ENCODE measurements at regions not wholly inside any gene's neighbourhood (a gene's known extent, or its start where the extent isn't known, plus 50 kb on each side); places are given as distances from the start of the nearest gene placed in this dataset.

- DNase-seq (ENCODE audit: low read depth, low spot score) (no peak), FAIRE-seq (no peak)
- no peak overlapping the region for H3K4me3 ChIP-seq (replicated peaks in 1 of 3; ENCODE audit: insufficient read depth in 1 of 3, low read depth in 1 of 3, low read length in 3 of 3)
- BruUV-seq (replicated peaks) = no TSS peak
- H3K9me1 ChIP-seq (replicated peaks; ENCODE audit: control insufficient read depth, extremely low read depth, insufficient read depth, low read length) = no peaks in the 10 kb centered on the region
- H3K9me3 ChIP-seq (replicated peaks; ENCODE audit: control insufficient read depth, insufficient read depth, low read length) = no peaks in the 10 kb centered on the region
- TF ChIP-seq POLR2AphosphoS5 (IDR thresholded peaks at IDR 0.05; ENCODE audit: insufficient read depth, low read depth, low read length) (no peak), JUN (IDR thresholded peaks at IDR 0.05; ENCODE audit: borderline replicate concordance, insufficient read depth, insufficient read length, low read depth) (no peak), POLR2A (IDR thresholded peaks at IDR 0.05; ENCODE audit: low read depth, low read length) (no peak), MAX (IDR thresholded peaks at IDR 0.05; ENCODE audit: insufficient read depth, insufficient read length) (no peak), FOS (IDR thresholded peaks at IDR 0.05; ENCODE audit: borderline replicate concordance, insufficient read depth, low read length) (no peak), MYC (IDR thresholded peaks at IDR 0.05; ENCODE audit: low read depth, low read length) (no peak), CTCF (IDR thresholded peaks at IDR 0.05; ENCODE audit: extremely low read depth in 1 of 2, insufficient read depth in 1 of 2, low read depth in 1 of 2, low read length in 2 of 2) (no peak), GATA2 (IDR thresholded peaks at IDR 0.05; ENCODE audit: insufficient read depth, insufficient read length, low read depth, low read length) (no peak), EZH2 (IDR thresholded peaks at IDR 0.05; ENCODE audit: borderline replicate concordance, low read depth, low read length, severe bottlenecking) (no peak)
- H3K4me1 ChIP-seq (ENCODE audit: control insufficient read depth, extremely low read depth, insufficient read depth, low read length) = no peaks in the 10 kb centered on the region
- intact Hi-C loops (cut with micrococcal nuclease) = no loop called here
- no peaks in the 10 kb centered on the region for H3K79me2 ChIP-seq (ENCODE audit: control insufficient read depth, insufficient read depth, low read length)
- no peak overlapping the region for H3K27ac ChIP-seq (ENCODE audit: insufficient read depth, low read depth, low read length)
- H4K20me1 ChIP-seq (replicated peaks; ENCODE audit: control insufficient read depth, extremely low read depth, insufficient read depth, low read length) = no peaks in the 10 kb centered on the region
- CTCF ChIA-PET = no interaction called here
- no peaks in the 10 kb centered on the region for H3K27me3 ChIP-seq (ENCODE audit: control insufficient read depth in 2 of 2, insufficient read depth in 2 of 2, low read length in 2 of 2)
- POLR2A ChIA-PET = no interaction called here
- H3K9ac ChIP-seq (replicated peaks; ENCODE audit: extremely low read depth, insufficient read depth, low read length) = no peak overlapping the region
- no peak overlapping the region for H3K4me2 ChIP-seq (ENCODE audit: insufficient read depth, low read length)
- H3K36me3 ChIP-seq (ENCODE audit: control insufficient read depth in 2 of 2, extremely low read depth in 1 of 2, insufficient read depth in 2 of 2, low read length in 2 of 2) = no peaks in the 10 kb centered on the region
- H2AFZ ChIP-seq (ENCODE audit: low read depth, low read length) = no peak overlapping the region
- dilution Hi-C loops (cut with MboI; ENCODE audit: extremely low pct_ligation_motif_present, low sequenced_read_pairs) = no loop called here
These were observed 629.8 kb upstream of the C9orf72 start for GRCh38 chr9:28203036-28203435.
